HCT116 (cell line): ENCODE measurements at regions not wholly inside any gene's neighbourhood (a gene's known extent, or its start where the extent isn't known, plus 50 kb on each side); places are given as distances from the start of the nearest gene placed in this dataset.

ENCODE experiments used
- ATAC-seq: fragments of 200-7000 bp; cut with Tn5 transposase; 2 replicates; pipeline ENCODE4 v1.9.1; 2020; ENCODE audit warnings: mild to moderate bottlenecking, moderate library complexity
- BruUV-seq: library from RNA; stranded (reverse); fragments of 400-500 nt; replicated peaks from 2 replicates; lab custom pipeline; 2021; lab: Mats Ljungman, UMichigan
- CTCF ChIA-PET: fragments of 300-600 bp; sonication (Branson Sonifier 250); formaldehyde crosslinking; loops from one replicate; lab custom pipeline; 2021; ENCODE audit warnings: antibody characterized with exemption; lab: Charles Lee
- POLR2A ChIA-PET: fragments of 300-600, 350-600 bp; sonication (Branson Sonifier 250); formaldehyde crosslinking; loops from one replicate; lab custom pipeline; 2021; ENCODE audit warnings: antibody characterized with exemption; lab: Charles Lee
- RAD21 ChIA-PET, 2 experiments: fragments of 300-600 bp; sonication (Branson Sonifier 250); formaldehyde crosslinking; loops; one replicate each; lab custom pipeline; 2023; ENCODE audit warnings: low total read pairs in 2 of 2; ENCODE audit not compliant: uncharacterized antibody in 2 of 2, unreplicated experiment in 2 of 2, low non-redundant PET in 1 of 2; lab: Charles Lee
- DNase-seq: peaks from one replicate; pipeline ENCODE4 v3.0.0-alpha.2; 2010; ENCODE audit warnings: low read depth, low spot score
- H2AFZ ChIP-seq: fragments of 200-600 bp; shearing (Covaris generic), sonication (generic); 2 replicates; pipeline ENCODE4 v1.6.1; 2017; ENCODE audit warnings: low read depth, mixed run types, mixed read lengths, antibody characterized with exemption, low read length; ENCODE audit not compliant: poor library complexity, severe bottlenecking
- H3K27ac ChIP-seq: 2 replicates; pipeline ENCODE4 v1.5.1; 2012; ENCODE audit warnings: low read depth, low read length
- H3K27me3 ChIP-seq: fragments of 200-600 bp; sonication (generic); 2 replicates; pipeline ENCODE4 v1.6.1; 2016; ENCODE audit warnings: mixed run types, low read length, mixed read lengths; ENCODE audit not compliant: insufficient read depth
- H3K36me3 ChIP-seq, 2 experiments: fragments of 200-500 bp in 1 of 2; fragments of 200-600 bp in 1 of 2; sonication (Bioruptor generic) in 1 of 2; sonication (generic) in 1 of 2; 2 replicates each; pipeline versions ENCODE4 v1.5.1 to v1.6.1; 2014 to 2016; ENCODE audit warnings: low read length in 2 of 2, inconsistent platforms in 1 of 2, mixed read lengths in 1 of 2, mixed run types in 1 of 2; ENCODE audit not compliant: insufficient read depth in 2 of 2, control insufficient read depth in 1 of 2
- H3K4me1 ChIP-seq, 2 experiments: fragments of 200-600 bp in 1 of 2; sonication (generic) in 1 of 2; 2 replicates each; pipeline versions ENCODE4 v1.5.1 to v1.6.1; 2012 to 2017; ENCODE audit warnings: low read length in 2 of 2, inconsistent platforms in 1 of 2, mild to moderate bottlenecking in 1 of 2, mixed read lengths in 1 of 2, mixed run types in 1 of 2, moderate library complexity in 1 of 2; ENCODE audit not compliant: insufficient read depth in 2 of 2, control insufficient read depth in 1 of 2
- H3K4me2 ChIP-seq: fragments of 200-600 bp; sonication (generic); 2 replicates; pipeline ENCODE4 v1.6.1; 2017; ENCODE audit warnings: mixed run types, low read length, mixed read lengths
- H3K4me3 ChIP-seq, 2 experiments: fragments of 200-600 bp in 1 of 2; sonication (generic) in 1 of 2; replicated peaks in 1 of 2; 2 replicates each; pipeline ENCODE4 v1.5.1; 2011 to 2016; ENCODE audit warnings: low read length in 2 of 2, control low read depth in 1 of 2, low read depth in 1 of 2, mild to moderate bottlenecking in 1 of 2, mixed read lengths in 1 of 2, mixed run types in 1 of 2
- H3K79me2 ChIP-seq: fragments of 200-600 bp; sonication (generic); 2 replicates; pipeline ENCODE4 v1.6.1; 2017; ENCODE audit warnings: mild to moderate bottlenecking, mixed run types, low read length, moderate library complexity, mixed read lengths; ENCODE audit not compliant: insufficient read depth
- H3K9ac ChIP-seq: fragments of 200-600 bp; sonication (generic); 2 replicates; pipeline ENCODE4 v1.6.1; 2016; ENCODE audit warnings: low read length, mixed read lengths
- H3K9me2 ChIP-seq: fragments of 200-600 bp; sonication (generic), shearing (Covaris generic); 2 replicates; pipeline ENCODE4 v1.6.1; 2017; ENCODE audit warnings: mixed run types, mild to moderate bottlenecking, moderate library complexity; ENCODE audit not compliant: insufficient read depth
- H3K9me3 ChIP-seq, 2 experiments: fragments of 200-500 bp in 1 of 2; fragments of 200-600 bp in 1 of 2; sonication (Bioruptor generic) in 1 of 2; sonication (generic) in 1 of 2; 2 replicates each; pipeline ENCODE4 v1.6.1; 2014 to 2017; ENCODE audit warnings: low read length in 2 of 2, mixed read lengths in 2 of 2, inconsistent platforms in 1 of 2, low read depth in 1 of 2, mild to moderate bottlenecking in 1 of 2, mixed run types in 1 of 2, moderate library complexity in 1 of 2; ENCODE audit not compliant: control insufficient read depth in 1 of 2, insufficient read depth in 1 of 2
- H4K20me1 ChIP-seq: fragments of 200-600 bp; sonication (generic), shearing (Covaris generic); 2 replicates; pipeline ENCODE4 v1.6.1; 2017; ENCODE audit warnings: mixed run types, mild to moderate bottlenecking, moderate library complexity; ENCODE audit not compliant: insufficient read depth
- EZH2phosphoT487 ChIP-seq: fragments of 200-600 bp; IDR thresholded peaks from 2 replicates; pipeline ENCODE4 v1.6.1; 2018; ENCODE audit warnings: antibody characterized with exemption, borderline replicate concordance
- SRF ChIP-seq: IDR thresholded peaks from 2 replicates; pipeline ENCODE4 v1.6.1; 2012; ENCODE audit warnings: low read depth
- intact Hi-C: fragments of 100-400 bp; cut with micrococcal nuclease; formaldehyde crosslinking; loops from 2 replicates; pipeline ENCODE4 v1.10.0; 2022
- TF ChIP-seq, protein P1 (sequence below): IDR thresholded peaks from 2 replicates; pipeline ENCODE4 v1.6.1; 2012; ENCODE audit warnings: low read depth
- TF ChIP-seq, protein P2 (sequence below), 3 experiments: fragments of 200-600 bp in 1 of 3; sonication (generic) in 1 of 3; IDR thresholded peaks in 2 of 3; conservative IDR thresholded peaks in 1 of 3; 2 replicates each; pipeline ENCODE4 v1.5.1; 2012 to 2017; ENCODE audit warnings: low read depth in 2 of 3, low read length in 2 of 3, antibody characterized with exemption in 1 of 3, borderline replicate concordance in 1 of 3, control low read depth in 1 of 3, mild to moderate bottlenecking in 1 of 3, mixed read lengths in 1 of 3, mixed run types in 1 of 3, moderate library complexity in 1 of 3; ENCODE audit not compliant: insufficient read depth in 1 of 3

DNA sequence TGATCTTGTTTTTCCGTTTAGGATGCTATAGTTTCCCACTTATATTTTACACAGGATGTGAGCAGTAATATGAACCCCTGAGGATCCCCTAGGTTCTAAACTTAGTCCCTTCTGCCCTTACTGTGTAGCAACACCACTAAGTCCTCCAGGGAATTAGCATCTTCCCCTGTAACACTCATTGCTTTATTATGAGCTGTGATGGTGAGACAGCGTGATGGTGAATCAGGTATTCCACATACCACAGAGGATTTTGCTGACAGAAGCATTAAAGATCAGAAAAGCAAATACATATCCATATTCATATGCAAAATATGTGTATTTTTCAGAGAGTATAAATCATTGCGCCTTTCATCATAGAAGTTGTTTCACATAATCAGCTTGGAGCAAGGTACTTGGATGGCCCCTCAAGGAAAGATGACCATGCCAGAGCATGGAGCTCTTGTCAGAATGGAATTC lies 317.0 kb downstream of the ICE1 start:
- intact Hi-C loops: no loop called here
- no peak for DNase-seq

More for the DNA sequence above, 317.0 kb downstream of the ICE1 start:
- no peaks in the 10 kb centered on the region for H4K20me1 ChIP-seq
- H2AFZ ChIP-seq: no peak overlapping the region
- no peak overlapping the region for H3K9ac ChIP-seq
- H3K79me2 ChIP-seq: no peaks in the 10 kb centered on the region
- no peak overlapping the region for H3K4me2 ChIP-seq
- H3K9me3 ChIP-seq: peaks cover 0 to 8% of the 10 kb centered on the region in 2 experiments; a peak in 1 of 4 replicates
- no peaks in the 10 kb centered on the region for H3K9me2 ChIP-seq
- H3K27ac ChIP-seq: no peak overlapping the region
- ATAC-seq: no peak
- CTCF ChIA-PET: no interaction called here
- no peaks in the 10 kb centered on the region for H3K36me3 ChIP-seq
- no peak for TF ChIP-seq EZH2phosphoT487
- no peak for TF ChIP-seq SRF
- TF ChIP-seq, protein P1, sequence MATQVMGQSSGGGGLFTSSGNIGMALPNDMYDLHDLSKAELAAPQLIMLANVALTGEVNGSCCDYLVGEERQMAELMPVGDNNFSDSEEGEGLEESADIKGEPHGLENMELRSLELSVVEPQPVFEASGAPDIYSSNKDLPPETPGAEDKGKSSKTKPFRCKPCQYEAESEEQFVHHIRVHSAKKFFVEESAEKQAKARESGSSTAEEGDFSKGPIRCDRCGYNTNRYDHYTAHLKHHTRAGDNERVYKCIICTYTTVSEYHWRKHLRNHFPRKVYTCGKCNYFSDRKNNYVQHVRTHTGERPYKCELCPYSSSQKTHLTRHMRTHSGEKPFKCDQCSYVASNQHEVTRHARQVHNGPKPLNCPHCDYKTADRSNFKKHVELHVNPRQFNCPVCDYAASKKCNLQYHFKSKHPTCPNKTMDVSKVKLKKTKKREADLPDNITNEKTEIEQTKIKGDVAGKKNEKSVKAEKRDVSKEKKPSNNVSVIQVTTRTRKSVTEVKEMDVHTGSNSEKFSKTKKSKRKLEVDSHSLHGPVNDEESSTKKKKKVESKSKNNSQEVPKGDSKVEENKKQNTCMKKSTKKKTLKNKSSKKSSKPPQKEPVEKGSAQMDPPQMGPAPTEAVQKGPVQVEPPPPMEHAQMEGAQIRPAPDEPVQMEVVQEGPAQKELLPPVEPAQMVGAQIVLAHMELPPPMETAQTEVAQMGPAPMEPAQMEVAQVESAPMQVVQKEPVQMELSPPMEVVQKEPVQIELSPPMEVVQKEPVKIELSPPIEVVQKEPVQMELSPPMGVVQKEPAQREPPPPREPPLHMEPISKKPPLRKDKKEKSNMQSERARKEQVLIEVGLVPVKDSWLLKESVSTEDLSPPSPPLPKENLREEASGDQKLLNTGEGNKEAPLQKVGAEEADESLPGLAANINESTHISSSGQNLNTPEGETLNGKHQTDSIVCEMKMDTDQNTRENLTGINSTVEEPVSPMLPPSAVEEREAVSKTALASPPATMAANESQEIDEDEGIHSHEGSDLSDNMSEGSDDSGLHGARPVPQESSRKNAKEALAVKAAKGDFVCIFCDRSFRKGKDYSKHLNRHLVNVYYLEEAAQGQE: no peak
- TF ChIP-seq, protein P2, sequence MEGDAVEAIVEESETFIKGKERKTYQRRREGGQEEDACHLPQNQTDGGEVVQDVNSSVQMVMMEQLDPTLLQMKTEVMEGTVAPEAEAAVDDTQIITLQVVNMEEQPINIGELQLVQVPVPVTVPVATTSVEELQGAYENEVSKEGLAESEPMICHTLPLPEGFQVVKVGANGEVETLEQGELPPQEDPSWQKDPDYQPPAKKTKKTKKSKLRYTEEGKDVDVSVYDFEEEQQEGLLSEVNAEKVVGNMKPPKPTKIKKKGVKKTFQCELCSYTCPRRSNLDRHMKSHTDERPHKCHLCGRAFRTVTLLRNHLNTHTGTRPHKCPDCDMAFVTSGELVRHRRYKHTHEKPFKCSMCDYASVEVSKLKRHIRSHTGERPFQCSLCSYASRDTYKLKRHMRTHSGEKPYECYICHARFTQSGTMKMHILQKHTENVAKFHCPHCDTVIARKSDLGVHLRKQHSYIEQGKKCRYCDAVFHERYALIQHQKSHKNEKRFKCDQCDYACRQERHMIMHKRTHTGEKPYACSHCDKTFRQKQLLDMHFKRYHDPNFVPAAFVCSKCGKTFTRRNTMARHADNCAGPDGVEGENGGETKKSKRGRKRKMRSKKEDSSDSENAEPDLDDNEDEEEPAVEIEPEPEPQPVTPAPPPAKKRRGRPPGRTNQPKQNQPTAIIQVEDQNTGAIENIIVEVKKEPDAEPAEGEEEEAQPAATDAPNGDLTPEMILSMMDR (IDR thresholded peaks at IDR 0.05 in 2 of 3, conservative IDR thresholded peaks at IDR 0.05 in 1 of 3; ENCODE audit: borderline replicate concordance in 1 of 3, insufficient read depth in 1 of 3, low read depth in 2 of 3, low read length in 2 of 3): no peak
- RAD21 ChIA-PET: no interaction called here
- no TSS peak for BruUV-seq
- no peaks in the 10 kb centered on the region for H3K4me1 ChIP-seq
- POLR2A ChIA-PET: no interaction called here
- H3K4me3 ChIP-seq: no peak overlapping the region
- no peaks in the 10 kb centered on the region for H3K27me3 ChIP-seq
